ENCODE measurements at regions not wholly inside any gene's neighbourhood (a gene's known extent, or its start where the extent isn't known, plus 50 kb on each side); places are given as distances from the start of the nearest gene placed in this dataset.

- Mint-ChIP-seq H3K9me3 (peaks cover 0 to 4% (median 0%) of the 10 kb centered on the region in 6 donors), H3K27me3 (ENCODE audit: low read depth in 3 of 3) (peaks cover 0 to 2% (median 2%) of the 10 kb centered on the region in 3 donors), H3K36me3 (peaks cover 0 to under 1% (median 0%) of the 10 kb centered on the region in 3 donors), H3K4me1 (no peaks in the 10 kb centered on the region), H3K4me3 (no peak overlapping the region), H3K27ac (no peak overlapping the region)
- no peak for DNase-seq
These were observed 207.1 kb downstream of the RAD51AP2 start for GRCh38 chr2:17311106-17311619.

GRCh38 chr2:17309741-17310339, 208.4 kb downstream of the RAD51AP2 start:
- no peak overlapping the region for H3K4me3 Mint-ChIP-seq
- H3K9me3 Mint-ChIP-seq = peaks cover 0 to 3% (median 0%) of the 10 kb centered on the region in 6 donors
- H3K36me3 Mint-ChIP-seq = peaks cover 0 to 3% (median 0%) of the 10 kb centered on the region in 3 donors
- H3K27ac Mint-ChIP-seq = no peak overlapping the region
- no peak for DNase-seq
- H3K4me1 Mint-ChIP-seq = no peaks in the 10 kb centered on the region
- peaks cover 0 to 5% (median 2%) of the 10 kb centered on the region in 3 donors for H3K27me3 Mint-ChIP-seq (ENCODE audit: low read depth in 3 of 3)

GRCh38 chr2:17309181-17309580, 209.1 kb downstream of the RAD51AP2 start:
- DNase-seq = no peak
- no peak overlapping the region for H3K27ac Mint-ChIP-seq
- peaks cover 0 to 3% (median 0%) of the 10 kb centered on the region in 6 donors for H3K9me3 Mint-ChIP-seq
- H3K4me3 Mint-ChIP-seq = no peak overlapping the region
- H3K4me1 Mint-ChIP-seq = no peaks in the 10 kb centered on the region
- peaks cover 0 to 5% (median 2%) of the 10 kb centered on the region in 3 donors for H3K27me3 Mint-ChIP-seq (ENCODE audit: low read depth in 3 of 3)
- peaks cover 0 to 3% (median 0%) of the 10 kb centered on the region in 3 donors for H3K36me3 Mint-ChIP-seq

GRCh38 chr2:17306706-17307105, 211.5 kb downstream of the RAD51AP2 start:
- H3K27ac Mint-ChIP-seq = no peak overlapping the region
- peaks cover 0 to 7% (median 3%) of the 10 kb centered on the region in 6 donors for H3K9me3 Mint-ChIP-seq
- no peak for DNase-seq
- no peak overlapping the region for H3K4me3 Mint-ChIP-seq
- peaks cover 0 to 5% (median 5%) of the 10 kb centered on the region in 3 donors for H3K27me3 Mint-ChIP-seq (ENCODE audit: low read depth in 3 of 3)
- H3K36me3 Mint-ChIP-seq = peaks cover 0 to 3% (median 0%) of the 10 kb centered on the region in 3 donors
- no peaks in the 10 kb centered on the region for H3K4me1 Mint-ChIP-seq

- H3K27ac Mint-ChIP-seq = no peak overlapping the region
- peaks cover 2 to 12% (median 5%) of the 10 kb centered on the region in 6 donors for H3K9me3 Mint-ChIP-seq
- peaks cover 0 to 3% (median 3%) of the 10 kb centered on the region in 3 donors for H3K36me3 Mint-ChIP-seq
- peaks cover 0 to 6% (median 5%) of the 10 kb centered on the region in 3 donors for H3K27me3 Mint-ChIP-seq (ENCODE audit: low read depth in 3 of 3)
- no peaks in the 10 kb centered on the region for H3K4me1 Mint-ChIP-seq
- DNase-seq = no peak
- no peak overlapping the region for H3K4me3 Mint-ChIP-seq
These were observed 212.0 kb downstream of the RAD51AP2 start for GRCh38 chr2:17306219-17306618.

GRCh38 chr2:17303521-17303920, 214.7 kb downstream of the RAD51AP2 start:
- H3K4me3 Mint-ChIP-seq = no peak overlapping the region
- no peaks in the 10 kb centered on the region for H3K4me1 Mint-ChIP-seq
- no peak overlapping the region for H3K27ac Mint-ChIP-seq
- no peak for DNase-seq
- H3K36me3 Mint-ChIP-seq = peaks cover 0 to 3% (median 3%) of the 10 kb centered on the region in 3 donors
- H3K9me3 Mint-ChIP-seq = peaks cover 2 to 19% (median 8%) of the 10 kb centered on the region in 6 donors
- H3K27me3 Mint-ChIP-seq (ENCODE audit: low read depth in 3 of 3) = peaks cover 0 to 6% (median 5%) of the 10 kb centered on the region in 3 donors

- H3K36me3 Mint-ChIP-seq = peaks cover 0 to 3% (median 3%) of the 10 kb centered on the region in 3 donors
- no peak overlapping the region for H3K27ac Mint-ChIP-seq
- H3K9me3 Mint-ChIP-seq = peaks cover 2 to 19% (median 8%) of the 10 kb centered on the region in 6 donors
- peaks cover 0 to 5% (median 4%) of the 10 kb centered on the region in 3 donors for H3K27me3 Mint-ChIP-seq (ENCODE audit: low read depth in 3 of 3)
- H3K4me1 Mint-ChIP-seq = no peaks in the 10 kb centered on the region
- DNase-seq = no peak
- H3K4me3 Mint-ChIP-seq = no peak overlapping the region
These were observed 215.2 kb downstream of the RAD51AP2 start for GRCh38 chr2:17303054-17303453.

- H3K4me1 Mint-ChIP-seq = no peaks in the 10 kb centered on the region
- peaks cover 2 to 19% (median 8%) of the 10 kb centered on the region in 6 donors for H3K9me3 Mint-ChIP-seq
These were observed 216.0 kb downstream of the RAD51AP2 start for GRCh38 chr2:17302281-17302680.

GRCh38 chr2:17301437-17301836, 216.8 kb downstream of the RAD51AP2 start:
- H3K9me3 Mint-ChIP-seq = peaks cover 2 to 19% (median 8%) of the 10 kb centered on the region in 6 donors
- peaks cover 0 to 5% (median 4%) of the 10 kb centered on the region in 3 donors for H3K27me3 Mint-ChIP-seq (ENCODE audit: low read depth in 3 of 3)
- no peak for DNase-seq
- no peak overlapping the region for H3K4me3 Mint-ChIP-seq
- no peaks in the 10 kb centered on the region for H3K4me1 Mint-ChIP-seq
- no peak overlapping the region for H3K27ac Mint-ChIP-seq
- peaks cover 0 to 3% (median 3%) of the 10 kb centered on the region in 3 donors for H3K36me3 Mint-ChIP-seq

More at GRCh38 chr2:17302281-17302680, 216.0 kb downstream of the RAD51AP2 start:
- H3K4me3 Mint-ChIP-seq = no peak overlapping the region
- peaks cover 0 to 3% (median 3%) of the 10 kb centered on the region in 3 donors for H3K36me3 Mint-ChIP-seq
- H3K27me3 Mint-ChIP-seq (ENCODE audit: low read depth in 3 of 3) = peaks cover 0 to 5% (median 4%) of the 10 kb centered on the region in 3 donors
- no peak for DNase-seq
- H3K27ac Mint-ChIP-seq = no peak overlapping the region

GRCh38 chr2:17299891-17300540, 218.2 kb downstream of the RAD51AP2 start:
- H3K36me3 Mint-ChIP-seq = peaks cover 0 to 3% (median 0%) of the 10 kb centered on the region in 3 donors
- peaks cover 2 to 19% (median 9%) of the 10 kb centered on the region in 6 donors for H3K9me3 Mint-ChIP-seq
- H3K27ac Mint-ChIP-seq = no peak overlapping the region
- no peak overlapping the region for H3K4me3 Mint-ChIP-seq
- DNase-seq = no peak
- no peaks in the 10 kb centered on the region for H3K4me1 Mint-ChIP-seq
- peaks cover 0 to 4% (median 0%) of the 10 kb centered on the region in 3 donors for H3K27me3 Mint-ChIP-seq (ENCODE audit: low read depth in 3 of 3)

- Mint-ChIP-seq H3K4me1 (no peaks in the 10 kb centered on the region), H3K4me3 (no peak overlapping the region), H3K36me3 (peaks cover 0 to 3% (median 0%) of the 10 kb centered on the region in 3 donors), H3K9me3 (peaks cover 2 to 15% (median 9%) of the 10 kb centered on the region in 6 donors), H3K27ac (no peak overlapping the region), H3K27me3 (ENCODE audit: low read depth in 3 of 3) (peaks cover 0 to 1% (median 0%) of the 10 kb centered on the region in 3 donors)
- DNase-seq = no peak
These were observed 219.8 kb downstream of the RAD51AP2 start for GRCh38 chr2:17298453-17298852.

- DNase-seq = no peak
- H3K9me3 Mint-ChIP-seq = peaks cover 2 to 11% (median 8%) of the 10 kb centered on the region in 6 donors
- H3K4me1 Mint-ChIP-seq = no peaks in the 10 kb centered on the region
- H3K27me3 Mint-ChIP-seq (ENCODE audit: low read depth in 3 of 3) = peaks cover 0 to 1% (median 0%) of the 10 kb centered on the region in 3 donors
- H3K27ac Mint-ChIP-seq = no peak overlapping the region
- H3K4me3 Mint-ChIP-seq = no peak overlapping the region
- peaks cover 0 to 3% (median 0%) of the 10 kb centered on the region in 3 donors for H3K36me3 Mint-ChIP-seq
These were observed 221.6 kb downstream of the RAD51AP2 start for GRCh38 chr2:17296686-17297085.

GRCh38 chr2:17289669-17290068, 228.6 kb downstream of the RAD51AP2 start:
- no peak for DNase-seq
- Mint-ChIP-seq H3K36me3 (peaks cover 0 to 3% (median 0%) of the 10 kb centered on the region in 3 donors), H3K27me3 (ENCODE audit: low read depth in 3 of 3) (no peaks in the 10 kb centered on the region), H3K4me3 (no peak overlapping the region), H3K4me1 (no peaks in the 10 kb centered on the region), H3K27ac (no peak overlapping the region), H3K9me3 (peaks cover 3 to 15% (median 4%) of the 10 kb centered on the region in 6 donors)

GRCh38 chr2:17287183-17287582, 231.1 kb downstream of the RAD51AP2 start:
- peaks cover 0 to 15% (median 4%) of the 10 kb centered on the region in 6 donors for H3K9me3 Mint-ChIP-seq

More at GRCh38 chr2:17287183-17287582, 231.1 kb downstream of the RAD51AP2 start:
- Mint-ChIP-seq H3K27ac (no peak overlapping the region), H3K4me1 (no peaks in the 10 kb centered on the region), H3K36me3 (peaks cover 0 to 3% (median 0%) of the 10 kb centered on the region in 3 donors), H3K27me3 (ENCODE audit: low read depth in 3 of 3) (no peaks in the 10 kb centered on the region), H3K4me3 (no peak overlapping the region)
- no peak for DNase-seq
